SK-N-SH (cell line): ENCODE measurements at regions not wholly inside any gene's neighbourhood (a gene's known extent, or its start where the extent isn't known, plus 50 kb on each side); places are given as distances from the start of the nearest gene placed in this dataset.

Source experiments
- CTCF ChIA-PET: fragments of 300-600, 350-600 bp; formaldehyde crosslinking; extraction: SDS; loops from one replicate; lab custom pipeline; 2021; lab: Yijun Ruan, JAX
- POLR2A ChIA-PET: fragments of 350-600 bp; sonication (Branson Sonifier 250); formaldehyde crosslinking; extraction: SDS; loops from one replicate; lab custom pipeline; 2020; ENCODE audit warnings: antibody characterized with exemption, inconsistent platforms; lab: Yijun Ruan, JAX
- DNase-seq: peaks from one replicate; pipeline ENCODE4 v3.0.0; 2012
- H2AFZ ChIP-seq: fragments of 200-600 bp; sonication (generic); 2 replicates; pipeline ENCODE4 v1.8.1; 2016; ENCODE audit warnings: antibody characterized with exemption, mild to moderate bottlenecking, low read depth
- H3F3A ChIP-seq: fragments of 200-600 bp; sonication (generic); replicated peaks from 2 replicates; pipeline ENCODE3; 2016; ENCODE audit warnings: antibody characterized with exemption, mild to moderate bottlenecking; ENCODE audit not compliant: insufficient read depth
- H3K27ac ChIP-seq, 2 experiments: fragments of 200-500 bp in 1 of 2; fragments of 200-600 bp in 1 of 2; sonication (Bioruptor generic) in 1 of 2; sonication (generic), shearing (Covaris generic) in 1 of 2; 2 replicates each; pipeline versions ENCODE4 v1.5.1 to v1.6.1; 2014 to 2016; ENCODE audit warnings: low read depth in 2 of 2, inconsistent platforms in 1 of 2, low read length in 1 of 2, mild to moderate bottlenecking in 1 of 2, mixed read lengths in 1 of 2
- H3K27me3 ChIP-seq: fragments of 200-600 bp; sonication (generic), shearing (Covaris generic); 2 replicates; pipeline ENCODE4 v1.6.1; 2016; ENCODE audit warnings: mixed run types; ENCODE audit not compliant: insufficient read depth
- H3K36me3 ChIP-seq, 2 experiments: fragments of 200-500 bp in 1 of 2; fragments of 200-600 bp in 1 of 2; sonication (Bioruptor generic) in 1 of 2; sonication (generic) in 1 of 2; replicated peaks in 1 of 2; 2 replicates each; pipeline versions ENCODE3 to v1.5.1; 2014 to 2016; ENCODE audit warnings: low read length in 1 of 2, mild to moderate bottlenecking in 1 of 2; ENCODE audit not compliant: insufficient read depth in 2 of 2, control insufficient read depth in 1 of 2
- H3K4me1 ChIP-seq, 2 experiments: fragments of 200-500 bp in 1 of 2; fragments of 200-600 bp in 1 of 2; sonication (Bioruptor generic) in 1 of 2; sonication (generic), shearing (Covaris generic) in 1 of 2; 2 replicates each; pipeline versions ENCODE4 v1.5.1 to v1.6.1; 2014 to 2016; ENCODE audit warnings: low read depth in 1 of 2, low read length in 1 of 2, mixed run types in 1 of 2; ENCODE audit not compliant: insufficient read depth in 2 of 2, control insufficient read depth in 1 of 2
- H3K4me2 ChIP-seq: fragments of 200-600 bp; sonication (generic), shearing (Covaris generic); 2 replicates; pipeline ENCODE4 v1.6.1; 2017; ENCODE audit warnings: mixed run types
- H3K4me3 ChIP-seq, 2 experiments: fragments of 200-500 bp in 1 of 2; fragments of 200-600 bp in 1 of 2; sonication (Bioruptor generic) in 1 of 2; sonication (generic), shearing (Covaris generic) in 1 of 2; 2 replicates each; pipeline versions ENCODE4 v1.5.1 to v1.8.1; 2014 to 2016; ENCODE audit warnings: low read depth in 2 of 2, inconsistent platforms in 1 of 2, low read length in 1 of 2, mild to moderate bottlenecking in 1 of 2, mixed read lengths in 1 of 2, moderate library complexity in 1 of 2
- H3K79me2 ChIP-seq: fragments of 200-600 bp; sonication (generic); 2 replicates; pipeline ENCODE4 v1.8.1; 2017; ENCODE audit warnings: mild to moderate bottlenecking; ENCODE audit not compliant: insufficient read depth
- H3K9ac ChIP-seq: fragments of 200-600 bp; sonication (generic); 2 replicates; pipeline ENCODE4 v1.6.1; 2017; ENCODE audit warnings: mixed run types
- H3K9me2 ChIP-seq: fragments of 200-600 bp; sonication (generic); 2 replicates; pipeline ENCODE4 v1.6.1; 2017; ENCODE audit warnings: mixed run types
- H3K9me3 ChIP-seq: fragments of 200-600 bp; sonication (generic); 2 replicates; pipeline ENCODE4 v1.6.1; 2017; ENCODE audit warnings: mixed run types, mild to moderate bottlenecking, moderate library complexity
- H4K20me1 ChIP-seq: fragments of 200-600 bp; sonication (generic); 2 replicates; pipeline ENCODE4 v1.6.1; 2017; ENCODE audit warnings: mild to moderate bottlenecking, mixed run types; ENCODE audit not compliant: insufficient read depth
- EP300 ChIP-seq, 2 experiments: IDR thresholded peaks; 2 replicates each; pipeline versions ENCODE4 v1.4.0 to v1.6.1; 2012; ENCODE audit warnings: borderline replicate concordance in 1 of 2, low read depth in 1 of 2, low read length in 1 of 2
- GATA2 ChIP-seq: sonication (generic); formaldehyde crosslinking; IDR thresholded peaks from 2 replicates; pipeline ENCODE4 v1.5.0; 2020; ENCODE audit warnings: mild to moderate bottlenecking, missing genetic modification reagents
- MXI1 ChIP-seq: IDR thresholded peaks from 2 replicates; pipeline ENCODE4 v1.6.1; 2012; ENCODE audit warnings: mild to moderate bottlenecking, low read depth, low read length, improper control_type of control experiment
- NRF1 ChIP-seq: IDR thresholded peaks from 2 replicates; pipeline ENCODE4 v1.6.1; 2012; ENCODE audit warnings: low read depth, mild to moderate bottlenecking, low read length
- REST ChIP-seq: IDR thresholded peaks from 2 replicates; pipeline ENCODE4 v1.6.1; 2012; ENCODE audit warnings: mild to moderate bottlenecking, low read depth, low read length, moderate library complexity
- RFX5 ChIP-seq: IDR thresholded peaks from 2 replicates; pipeline ENCODE4 v1.6.1; 2012; ENCODE audit warnings: mild to moderate bottlenecking, improper control_type of control experiment, low read length
- RXRA ChIP-seq: IDR thresholded peaks from 2 replicates; pipeline ENCODE4 v1.4.0; 2012; ENCODE audit warnings: low read depth, mild to moderate bottlenecking, borderline replicate concordance
- TAF1 ChIP-seq: IDR thresholded peaks from 2 replicates; pipeline ENCODE4 v1.6.1; 2012; ENCODE audit warnings: low read depth, mild to moderate bottlenecking, low read length, moderate library complexity, borderline replicate concordance
- WGBS: methylation state at CpG from one replicate; pipeline ENCODE4 v1.1.6; 2017; ENCODE audit warnings: low lambda C conversion rate; 5-methylcytosine and 5-hydroxymethylcytosine counted together
- TF ChIP-seq, protein P1 (sequence below): IDR thresholded peaks from 2 replicates; pipeline ENCODE4 v1.4.0; 2012; ENCODE audit warnings: low read depth, borderline replicate concordance
- TF ChIP-seq, protein P2 (sequence below): fragments of 200-600 bp; sonication (generic); IDR thresholded peaks from 2 replicates; pipeline ENCODE4 v1.6.1; 2017; ENCODE audit warnings: antibody characterized with exemption, mild to moderate bottlenecking, moderate library complexity

GRCh38 chr10:8295311-8295710 is 240.8 kb downstream of the GATA3 start:
- no peak overlapping the region for H3K9ac ChIP-seq
- no peak for TF ChIP-seq REST
- TF ChIP-seq EP300 (IDR thresholded peaks at IDR 0.05; ENCODE audit: borderline replicate concordance in 1 of 2, low read depth in 1 of 2, low read length in 1 of 2) = no peak
- TF ChIP-seq, protein P1, sequence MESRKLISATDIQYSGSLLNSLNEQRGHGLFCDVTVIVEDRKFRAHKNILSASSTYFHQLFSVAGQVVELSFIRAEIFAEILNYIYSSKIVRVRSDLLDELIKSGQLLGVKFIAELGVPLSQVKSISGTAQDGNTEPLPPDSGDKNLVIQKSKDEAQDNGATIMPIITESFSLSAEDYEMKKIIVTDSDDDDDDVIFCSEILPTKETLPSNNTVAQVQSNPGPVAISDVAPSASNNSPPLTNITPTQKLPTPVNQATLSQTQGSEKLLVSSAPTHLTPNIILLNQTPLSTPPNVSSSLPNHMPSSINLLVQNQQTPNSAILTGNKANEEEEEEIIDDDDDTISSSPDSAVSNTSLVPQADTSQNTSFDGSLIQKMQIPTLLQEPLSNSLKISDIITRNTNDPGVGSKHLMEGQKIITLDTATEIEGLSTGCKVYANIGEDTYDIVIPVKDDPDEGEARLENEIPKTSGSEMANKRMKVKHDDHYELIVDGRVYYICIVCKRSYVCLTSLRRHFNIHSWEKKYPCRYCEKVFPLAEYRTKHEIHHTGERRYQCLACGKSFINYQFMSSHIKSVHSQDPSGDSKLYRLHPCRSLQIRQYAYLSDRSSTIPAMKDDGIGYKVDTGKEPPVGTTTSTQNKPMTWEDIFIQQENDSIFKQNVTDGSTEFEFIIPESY = no peak
- TF ChIP-seq, protein P2, sequence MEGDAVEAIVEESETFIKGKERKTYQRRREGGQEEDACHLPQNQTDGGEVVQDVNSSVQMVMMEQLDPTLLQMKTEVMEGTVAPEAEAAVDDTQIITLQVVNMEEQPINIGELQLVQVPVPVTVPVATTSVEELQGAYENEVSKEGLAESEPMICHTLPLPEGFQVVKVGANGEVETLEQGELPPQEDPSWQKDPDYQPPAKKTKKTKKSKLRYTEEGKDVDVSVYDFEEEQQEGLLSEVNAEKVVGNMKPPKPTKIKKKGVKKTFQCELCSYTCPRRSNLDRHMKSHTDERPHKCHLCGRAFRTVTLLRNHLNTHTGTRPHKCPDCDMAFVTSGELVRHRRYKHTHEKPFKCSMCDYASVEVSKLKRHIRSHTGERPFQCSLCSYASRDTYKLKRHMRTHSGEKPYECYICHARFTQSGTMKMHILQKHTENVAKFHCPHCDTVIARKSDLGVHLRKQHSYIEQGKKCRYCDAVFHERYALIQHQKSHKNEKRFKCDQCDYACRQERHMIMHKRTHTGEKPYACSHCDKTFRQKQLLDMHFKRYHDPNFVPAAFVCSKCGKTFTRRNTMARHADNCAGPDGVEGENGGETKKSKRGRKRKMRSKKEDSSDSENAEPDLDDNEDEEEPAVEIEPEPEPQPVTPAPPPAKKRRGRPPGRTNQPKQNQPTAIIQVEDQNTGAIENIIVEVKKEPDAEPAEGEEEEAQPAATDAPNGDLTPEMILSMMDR = no peak
- no peak for TF ChIP-seq RFX5
- TF ChIP-seq RXRA = no peak
- TF ChIP-seq NRF1 = no peak
- TF ChIP-seq MXI1 = no peak
- no peak for TF ChIP-seq TAF1
- no peak for TF ChIP-seq GATA2 (CRISPR knock-in tag)
- 60% methylated on average over 1 of the region's 1 CpG for WGBS
- no peak overlapping the region for H3K4me2 ChIP-seq
- no peaks in the 10 kb centered on the region for H3K9me2 ChIP-seq
- peaks cover 20% of the 10 kb centered on the region; the same call in 1 of the 2 replicates for H3K27me3 ChIP-seq
- no peak overlapping the region for H3K4me3 ChIP-seq
- CTCF ChIA-PET = no interaction called here
- no peak overlapping the region for H2AFZ ChIP-seq
- H3K79me2 ChIP-seq = no peaks in the 10 kb centered on the region
- H3F3A ChIP-seq = no peaks in the 10 kb centered on the region
- H3K4me1 ChIP-seq = peaks cover 0 to 4% of the 10 kb centered on the region in 2 experiments; a peak in 1 of 4 replicates
- H3K36me3 ChIP-seq = no peaks in the 10 kb centered on the region
- no peak for DNase-seq
- H3K9me3 ChIP-seq = no peaks in the 10 kb centered on the region
- H3K27ac ChIP-seq = no peak overlapping the region
- no peaks in the 10 kb centered on the region for H4K20me1 ChIP-seq
- POLR2A ChIA-PET = no interaction called here
